ENCODE measurements at regions not wholly inside any gene's neighbourhood (a gene's known extent, or its start where the extent isn't known, plus 50 kb on each side); places are given as distances from the start of the nearest gene placed in this dataset.

GRCh38 chr6:37102299-37103168, 67.4 kb upstream of the PIM1 start:
- TF ChIP-seq GLIS3 (CRISPR knock-in tag; IDR thresholded peaks at IDR 0.05): no peak
- peak; percentile 18; the same call in 1 of the 2 replicates for TF ChIP-seq ZNF70 (CRISPR knock-in tag; IDR thresholded peaks at IDR 0.05)
- no peak for TF ChIP-seq TOX (CRISPR knock-in tag; IDR thresholded peaks at IDR 0.05; ENCODE audit: borderline replicate concordance)
- TF ChIP-seq ARNTL (CRISPR knock-in tag; IDR thresholded peaks at IDR 0.05; ENCODE audit: borderline replicate concordance, low read depth): peak; percentile 49; the same call in 1 of the 2 replicates
- no peak for TF ChIP-seq BACH2 (CRISPR knock-in tag; IDR thresholded peaks at IDR 0.05; ENCODE audit: borderline replicate concordance)

Measured in SK-N-SH treated with all-trans-retinoic acid at 6 μM for 48 hours (cell line).